CD4-positive, CD25-positive, alpha-beta regulatory T cell (primary cell): ENCODE measurements at regions not wholly inside any gene's neighbourhood (a gene's known extent, or its start where the extent isn't known, plus 50 kb on each side); places are given as distances from the start of the nearest gene placed in this dataset.

Experiments used
- ATAC-seq, 2 donors: fragments of 150-1000 bp; cut with Tn5 transposase; one replicate each; pipeline ENCODE4 v1.10.0; 2021; ENCODE audit warnings: low read depth in 2 of 2, moderate number of reproducible peaks in 2 of 2, moderate library complexity in 1 of 2
- DNase-seq, 3 donors: peaks; one replicate each; pipeline versions ENCODE4 v3.0.0 to v3.0.0-alpha.2; 2012 to 2022; ENCODE audit warnings: mixed read lengths in 1 of 3
- H3K27ac ChIP-seq: one replicate; pipeline ENCODE4 v1.7.0; 2013; ENCODE audit warnings: mild to moderate bottlenecking, low read length; ENCODE audit not compliant: insufficient read depth, poor library complexity, severe bottlenecking
- H3K27me3 ChIP-seq: one replicate; pipeline ENCODE4 v1.7.0; 2013; ENCODE audit warnings: low read length; ENCODE audit not compliant: control insufficient read depth, insufficient read depth
- H3K36me3 ChIP-seq: one replicate; pipeline ENCODE4 v1.7.0; 2013; ENCODE audit warnings: mild to moderate bottlenecking, low read length, moderate library complexity; ENCODE audit not compliant: control insufficient read depth, insufficient read depth
- H3K4me1 ChIP-seq: 2 replicates; pipeline ENCODE4 v1.7.0; 2013; ENCODE audit warnings: mild to moderate bottlenecking, low read length; ENCODE audit not compliant: insufficient read depth, control insufficient read depth, poor library complexity, severe bottlenecking
- H3K4me3 ChIP-seq: one replicate; pipeline ENCODE4 v1.7.0; 2013; ENCODE audit warnings: low read depth, mild to moderate bottlenecking, low read length, moderate library complexity
- H3K9me3 ChIP-seq, 2 experiments: 1 replicate in 1 of 2; 2 replicates in 1 of 2; pipeline ENCODE4 v1.7.0; 2013; ENCODE audit warnings: low read length in 2 of 2, mild to moderate bottlenecking in 1 of 2, moderate library complexity in 1 of 2; ENCODE audit not compliant: control insufficient read depth in 2 of 2
- H3K27ac Mint-ChIP-seq, 3 donors: one replicate each; pipeline ENCODE4 v1.8.0; 2020 to 2022; ENCODE audit warnings: mild to moderate bottlenecking in 3 of 3, mixed read lengths in 3 of 3, moderate library complexity in 2 of 3
- H3K27me3 Mint-ChIP-seq: one replicate; pipeline ENCODE4 v1.8.0; 2022; ENCODE audit warnings: mild to moderate bottlenecking, mixed read lengths
- H3K36me3 Mint-ChIP-seq: one replicate; pipeline ENCODE4 v1.8.0; 2020; ENCODE audit warnings: mixed read lengths
- H3K4me1 Mint-ChIP-seq, 4 donors: one replicate each; pipeline ENCODE4 v1.8.0; 2020 to 2022; ENCODE audit warnings: mixed read lengths in 4 of 4, mild to moderate bottlenecking in 1 of 4
- H3K4me3 Mint-ChIP-seq, 4 donors: one replicate each; pipeline ENCODE4 v1.8.0; 2020 to 2022; ENCODE audit warnings: mild to moderate bottlenecking in 4 of 4, mixed read lengths in 4 of 4, moderate library complexity in 3 of 4
- H3K9me3 Mint-ChIP-seq, 7 donors: one replicate each; pipeline ENCODE4 v1.8.0; 2020 to 2022; ENCODE audit warnings: mixed read lengths in 7 of 7, mild to moderate bottlenecking in 3 of 7, moderate library complexity in 2 of 7

DNA sequence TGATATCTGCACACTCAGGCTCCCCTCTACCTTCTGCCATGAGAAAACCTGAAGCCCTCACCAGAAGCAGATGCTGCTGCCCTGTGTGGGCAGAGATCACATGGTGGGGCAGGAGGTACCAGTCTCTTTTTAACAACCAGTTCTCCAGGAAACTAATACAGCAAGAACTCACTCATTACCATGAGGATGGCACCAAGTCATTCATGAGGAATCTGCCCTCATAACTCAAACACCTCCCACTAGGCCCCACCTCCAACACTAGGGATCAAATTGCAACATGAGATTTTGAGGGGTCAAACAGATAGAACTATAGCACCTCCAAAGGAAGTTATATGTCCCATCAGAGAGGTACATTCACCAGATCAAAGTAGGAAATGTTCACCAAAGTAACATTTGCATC, 136.3 kb upstream of the SHB start:
- H3K4me1 Mint-ChIP-seq: no peaks in the 10 kb centered on the region

DNA sequence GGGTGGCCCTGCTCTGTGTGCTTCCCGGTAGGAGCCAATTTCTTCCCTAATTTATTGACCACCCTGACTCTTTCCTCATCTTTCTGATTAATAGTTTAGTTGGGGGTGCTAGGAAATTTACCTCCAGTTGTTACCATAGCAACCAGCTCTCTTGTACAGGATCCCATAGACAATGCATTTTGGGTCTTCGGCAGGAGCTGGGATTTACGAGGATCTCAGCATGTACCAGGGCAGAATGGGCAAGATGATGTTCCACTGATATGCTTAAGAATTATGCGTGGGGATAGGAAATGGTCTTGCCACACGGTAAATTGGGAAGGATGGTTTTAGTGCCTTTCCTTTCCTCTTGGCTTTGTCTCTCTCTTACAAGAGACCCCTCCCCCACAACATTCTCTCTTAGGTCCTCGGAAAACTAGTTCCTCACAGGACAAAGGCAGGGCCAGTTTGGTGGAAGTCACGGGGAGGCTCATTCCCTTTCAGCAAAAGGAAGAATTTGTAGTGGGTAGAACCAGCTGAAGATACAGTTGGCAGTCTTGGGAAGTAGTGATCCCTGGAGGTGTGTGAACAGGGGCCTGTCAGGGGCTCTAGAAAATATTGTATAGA, 133.4 kb upstream of the SHB start:
- Histone ChIP-seq H3K9me3 (no peaks in the 10 kb centered on the region), H3K27ac (no peak overlapping the region), H3K4me1 (no peaks in the 10 kb centered on the region), H3K4me3 (no peak overlapping the region), H3K36me3 (no peaks in the 10 kb centered on the region), H3K27me3 (no peaks in the 10 kb centered on the region)
- no peaks in the 10 kb centered on the region for H3K36me3 Mint-ChIP-seq
- no peak for DNase-seq
- no peaks in the 10 kb centered on the region for H3K9me3 Mint-ChIP-seq
- no peaks in the 10 kb centered on the region for H3K4me1 Mint-ChIP-seq
- H3K4me3 Mint-ChIP-seq: no peak overlapping the region
- no peak overlapping the region for H3K27ac Mint-ChIP-seq
- no peak for ATAC-seq
- H3K27me3 Mint-ChIP-seq: no peaks in the 10 kb centered on the region

More for the DNA sequence above, 136.3 kb upstream of the SHB start:
- ATAC-seq: no peak
- DNase-seq: no peak
- no peak overlapping the region for H3K27ac ChIP-seq
- H3K4me1 ChIP-seq: no peaks in the 10 kb centered on the region
- Mint-ChIP-seq H3K27me3 (peaks cover 5% of the 10 kb centered on the region), H3K27ac (no peak overlapping the region), H3K36me3 (no peaks in the 10 kb centered on the region), H3K4me3 (no peak overlapping the region), H3K9me3 (peaks cover 0 to 2% (median 0%) of the 10 kb centered on the region in 7 donors)
- no peaks in the 10 kb centered on the region for H3K9me3 ChIP-seq
- H3K4me3 ChIP-seq: no peak overlapping the region
- no peaks in the 10 kb centered on the region for H3K36me3 ChIP-seq
- no peaks in the 10 kb centered on the region for H3K27me3 ChIP-seq

DNA sequence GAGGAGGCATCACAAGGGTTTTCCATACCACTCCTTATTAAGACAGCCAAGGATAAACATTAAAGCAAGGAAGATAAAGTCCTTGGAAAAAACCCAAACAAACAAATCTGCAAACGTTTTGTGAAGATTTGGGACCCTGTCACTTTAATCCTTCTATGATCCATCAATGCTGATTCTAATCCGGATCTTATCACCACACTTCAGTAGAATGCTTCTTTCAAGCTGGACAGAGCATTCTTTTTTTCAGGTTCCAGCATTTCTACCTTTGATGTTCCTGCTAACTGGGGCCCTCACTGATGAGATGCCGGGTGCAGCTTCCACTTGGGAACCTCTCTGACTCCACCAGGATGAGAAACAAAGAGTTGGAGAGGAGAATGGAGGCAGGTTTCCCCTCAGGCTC, 132.8 kb upstream of the SHB start:
- no peak overlapping the region for H3K4me3 ChIP-seq
- no peaks in the 10 kb centered on the region for H3K4me1 Mint-ChIP-seq
- DNase-seq (no peak), ATAC-seq (no peak)
- no peak overlapping the region for H3K27ac ChIP-seq
- H3K27me3 ChIP-seq: no peaks in the 10 kb centered on the region
- H3K27ac Mint-ChIP-seq: no peak overlapping the region
- no peaks in the 10 kb centered on the region for H3K9me3 Mint-ChIP-seq
- no peaks in the 10 kb centered on the region for H3K36me3 ChIP-seq
- H3K36me3 Mint-ChIP-seq: no peaks in the 10 kb centered on the region
- no peaks in the 10 kb centered on the region for H3K4me1 ChIP-seq
- no peaks in the 10 kb centered on the region for H3K9me3 ChIP-seq
- no peaks in the 10 kb centered on the region for H3K27me3 Mint-ChIP-seq
- no peak overlapping the region for H3K4me3 Mint-ChIP-seq

DNA sequence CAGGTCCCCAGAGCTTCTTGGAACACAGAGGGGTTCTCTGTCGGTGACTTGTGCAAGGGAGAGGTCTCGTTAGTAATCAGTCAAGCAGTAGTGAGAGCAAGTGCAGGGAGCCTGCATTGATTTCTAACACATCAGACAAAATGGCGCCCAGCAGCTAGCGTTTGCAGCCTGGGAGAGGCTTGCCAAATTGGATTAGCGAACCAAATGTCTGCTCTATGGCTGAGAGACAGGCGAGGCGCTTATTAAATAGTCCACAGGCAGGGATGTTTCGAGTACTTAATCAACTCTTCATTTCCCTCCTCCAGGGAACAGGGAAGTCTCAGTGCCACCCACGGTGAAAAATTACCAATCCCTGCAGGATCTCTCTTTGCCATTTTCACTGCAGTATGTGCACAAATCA, 131.4 kb upstream of the SHB start:
- Histone ChIP-seq H3K27ac (no peak overlapping the region), H3K27me3 (no peaks in the 10 kb centered on the region), H3K9me3 (no peaks in the 10 kb centered on the region), H3K4me3 (no peak overlapping the region), H3K36me3 (no peaks in the 10 kb centered on the region), H3K4me1 (no peaks in the 10 kb centered on the region)
- H3K4me3 Mint-ChIP-seq: no peak overlapping the region
- H3K9me3 Mint-ChIP-seq: peaks cover 0 to 3% (median 0%) of the 10 kb centered on the region in 7 donors
- H3K36me3 Mint-ChIP-seq: no peaks in the 10 kb centered on the region
- DNase-seq (no peak), ATAC-seq (no peak)
- H3K27me3 Mint-ChIP-seq: no peaks in the 10 kb centered on the region
- H3K27ac Mint-ChIP-seq: no peak overlapping the region
- H3K4me1 Mint-ChIP-seq: no peaks in the 10 kb centered on the region

DNA sequence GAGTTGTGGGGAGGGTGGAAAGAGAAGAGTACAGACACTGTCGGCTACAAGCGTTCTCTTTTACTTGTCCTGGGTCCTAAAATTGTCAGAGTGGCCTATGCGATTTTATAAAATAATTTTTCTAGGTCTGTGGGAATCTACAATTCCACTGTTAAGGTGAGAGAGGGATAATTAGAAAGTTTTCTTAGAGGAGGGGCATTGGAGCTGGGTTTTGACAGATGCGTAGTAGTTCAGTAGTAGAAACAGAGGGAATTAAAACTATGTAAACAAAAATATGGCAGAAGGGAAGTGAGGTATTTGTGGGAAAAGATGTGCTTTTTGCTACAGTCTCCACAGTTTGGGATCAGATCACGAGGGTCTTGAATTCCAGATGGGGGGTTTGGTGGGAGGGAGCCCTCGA, 129.1 kb upstream of the SHB start:
- H3K4me1 ChIP-seq: no peaks in the 10 kb centered on the region
- H3K36me3 ChIP-seq: no peaks in the 10 kb centered on the region
- DNase-seq (no peak), ATAC-seq (no peak)
- no peak overlapping the region for H3K27ac Mint-ChIP-seq
- H3K4me3 Mint-ChIP-seq: no peak overlapping the region
- no peaks in the 10 kb centered on the region for H3K36me3 Mint-ChIP-seq
- no peak overlapping the region for H3K27ac ChIP-seq
- H3K4me3 ChIP-seq: no peak overlapping the region
- H3K9me3 ChIP-seq: no peaks in the 10 kb centered on the region
- peaks cover 0 to 3% (median 0%) of the 10 kb centered on the region in 7 donors for H3K9me3 Mint-ChIP-seq
- no peaks in the 10 kb centered on the region for H3K27me3 ChIP-seq
- H3K27me3 Mint-ChIP-seq: no peaks in the 10 kb centered on the region
- H3K4me1 Mint-ChIP-seq: no peaks in the 10 kb centered on the region

DNA sequence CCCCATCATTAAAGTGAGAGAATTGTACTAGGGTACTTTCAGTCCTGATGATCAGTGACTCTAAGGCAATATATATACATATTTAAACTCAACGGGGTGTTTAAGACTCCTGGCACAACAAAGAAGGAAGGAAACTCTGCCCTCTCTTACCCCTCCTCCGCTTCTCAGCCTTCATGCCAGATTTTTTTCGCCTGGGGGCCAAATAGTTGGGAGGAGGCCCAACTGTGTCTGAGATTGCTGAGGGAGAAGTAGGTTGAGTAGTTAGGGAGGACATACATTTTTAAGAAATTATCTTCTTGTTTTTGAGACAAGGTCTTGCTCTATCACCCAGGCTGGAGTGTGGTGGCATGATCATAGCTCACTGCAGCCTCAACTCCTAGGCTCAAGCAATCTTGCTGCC, 127.7 kb upstream of the SHB start:
- no peak overlapping the region for H3K4me3 Mint-ChIP-seq
- no peak for ATAC-seq
- no peak overlapping the region for H3K27ac Mint-ChIP-seq

DNA sequence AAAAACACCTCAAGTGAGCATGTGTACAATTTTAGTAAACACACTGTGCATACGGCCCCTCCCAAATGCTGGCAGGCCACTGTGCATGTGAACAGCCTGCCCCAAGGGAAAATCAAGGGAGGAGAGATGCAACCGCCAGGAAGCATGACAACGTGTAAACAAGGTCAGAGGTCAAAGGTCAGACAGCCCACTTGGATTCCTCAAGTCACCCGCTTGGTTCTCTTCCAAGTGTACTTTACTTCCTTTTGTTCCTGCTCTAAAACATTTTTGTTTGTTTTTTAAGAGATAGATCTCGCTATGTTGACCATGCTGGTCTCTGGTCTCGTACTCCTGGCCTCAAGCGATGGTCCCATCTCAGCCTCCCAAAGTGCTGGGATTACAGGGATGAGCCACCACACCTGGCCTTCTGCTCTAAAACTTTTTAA, 126.7 kb upstream of the SHB start:
- Mint-ChIP-seq H3K27me3 (no peaks in the 10 kb centered on the region), H3K27ac (no peak overlapping the region), H3K4me3 (no peak overlapping the region), H3K36me3 (no peaks in the 10 kb centered on the region), H3K4me1 (no peaks in the 10 kb centered on the region), H3K9me3 (peaks cover 0 to 3% (median 0%) of the 10 kb centered on the region in 7 donors)
- Histone ChIP-seq H3K4me1 (no peaks in the 10 kb centered on the region), H3K4me3 (no peak overlapping the region), H3K36me3 (no peaks in the 10 kb centered on the region), H3K9me3 (no peaks in the 10 kb centered on the region), H3K27ac (no peak overlapping the region), H3K27me3 (no peaks in the 10 kb centered on the region)
- ATAC-seq (no peak), DNase-seq (no peak)

More for the DNA sequence above, 127.7 kb upstream of the SHB start:
- no peak for DNase-seq
- Histone ChIP-seq H3K4me3 (no peak overlapping the region), H3K27ac (no peak overlapping the region), H3K36me3 (no peaks in the 10 kb centered on the region), H3K27me3 (no peaks in the 10 kb centered on the region), H3K4me1 (no peaks in the 10 kb centered on the region), H3K9me3 (no peaks in the 10 kb centered on the region)
- Mint-ChIP-seq H3K36me3 (no peaks in the 10 kb centered on the region), H3K27me3 (no peaks in the 10 kb centered on the region), H3K4me1 (no peaks in the 10 kb centered on the region), H3K9me3 (peaks cover 0 to 3% (median 0%) of the 10 kb centered on the region in 7 donors)

DNA sequence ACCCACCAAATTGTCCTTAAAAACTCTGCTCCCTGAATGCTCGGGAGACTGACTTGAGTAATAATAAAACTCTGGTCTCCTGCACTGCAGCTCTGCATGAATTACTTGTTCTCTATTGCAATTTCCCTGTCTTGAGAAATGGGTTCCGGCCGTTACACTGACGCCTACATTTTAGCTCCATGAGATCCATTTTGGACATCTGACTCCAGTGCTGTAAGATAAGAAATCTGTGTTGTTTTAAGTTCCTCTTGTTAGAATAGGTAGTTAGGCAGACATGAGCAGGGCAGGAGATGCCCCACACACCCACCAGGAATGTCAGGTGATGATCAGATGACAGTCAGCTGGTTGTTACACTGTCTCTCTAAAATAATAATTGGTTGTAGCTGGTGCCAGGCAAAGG, 125.8 kb upstream of the SHB start:
- Mint-ChIP-seq H3K4me1 (no peaks in the 10 kb centered on the region), H3K4me3 (no peak overlapping the region), H3K36me3 (no peaks in the 10 kb centered on the region), H3K27me3 (no peaks in the 10 kb centered on the region), H3K9me3 (peaks cover 0 to 3% (median 0%) of the 10 kb centered on the region in 7 donors), H3K27ac (no peak overlapping the region)
- Histone ChIP-seq H3K4me1 (no peaks in the 10 kb centered on the region), H3K27ac (no peak overlapping the region), H3K27me3 (no peaks in the 10 kb centered on the region), H3K9me3 (no peaks in the 10 kb centered on the region), H3K4me3 (no peak overlapping the region), H3K36me3 (no peaks in the 10 kb centered on the region)
- ATAC-seq (no peak), DNase-seq (no peak)
